ENCODE measurements at regions not wholly inside any gene's neighbourhood (a gene's known extent, or its start where the extent isn't known, plus 50 kb on each side); places are given as distances from the start of the nearest gene placed in this dataset.

DNA sequence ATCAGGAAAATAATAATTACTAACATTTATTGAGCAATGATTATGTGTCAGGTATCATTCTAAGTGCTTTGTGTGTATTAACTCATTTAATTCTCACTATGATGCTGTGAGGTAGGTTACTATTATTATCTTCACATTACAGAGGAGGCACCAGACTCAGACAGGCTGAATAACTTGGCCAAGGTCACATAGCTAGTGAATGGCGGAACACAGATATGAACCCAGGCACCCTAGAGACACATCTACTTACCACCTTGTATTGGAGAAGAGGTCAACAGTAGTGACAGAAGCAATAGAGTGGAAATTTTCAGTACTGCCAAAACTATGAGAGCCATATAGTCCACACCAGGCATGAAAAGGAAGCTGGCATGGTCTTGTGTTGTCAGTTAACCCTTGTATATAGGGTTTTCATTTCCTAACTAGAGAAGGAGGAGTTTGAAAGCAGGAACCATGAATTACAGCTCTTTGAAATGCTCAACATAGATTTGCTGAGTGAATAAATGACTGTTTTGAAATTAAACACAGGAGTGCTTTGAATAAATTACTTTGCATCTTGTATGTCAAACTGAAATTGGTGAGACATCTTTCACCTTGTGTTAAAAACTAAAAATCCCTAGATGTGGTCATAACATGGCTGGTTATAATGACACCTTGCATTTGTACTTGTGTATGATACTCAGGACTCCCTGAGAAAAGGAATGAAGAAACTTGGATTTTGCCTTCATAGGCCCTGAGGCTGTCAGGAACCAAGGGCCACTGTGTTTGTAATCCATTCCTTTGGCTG is 71.8 kb downstream of the RTL9 start:
- DNase-seq (ENCODE audit: low read depth in 2 of 3, low spot score in 1 of 3) = no peak

DNA sequence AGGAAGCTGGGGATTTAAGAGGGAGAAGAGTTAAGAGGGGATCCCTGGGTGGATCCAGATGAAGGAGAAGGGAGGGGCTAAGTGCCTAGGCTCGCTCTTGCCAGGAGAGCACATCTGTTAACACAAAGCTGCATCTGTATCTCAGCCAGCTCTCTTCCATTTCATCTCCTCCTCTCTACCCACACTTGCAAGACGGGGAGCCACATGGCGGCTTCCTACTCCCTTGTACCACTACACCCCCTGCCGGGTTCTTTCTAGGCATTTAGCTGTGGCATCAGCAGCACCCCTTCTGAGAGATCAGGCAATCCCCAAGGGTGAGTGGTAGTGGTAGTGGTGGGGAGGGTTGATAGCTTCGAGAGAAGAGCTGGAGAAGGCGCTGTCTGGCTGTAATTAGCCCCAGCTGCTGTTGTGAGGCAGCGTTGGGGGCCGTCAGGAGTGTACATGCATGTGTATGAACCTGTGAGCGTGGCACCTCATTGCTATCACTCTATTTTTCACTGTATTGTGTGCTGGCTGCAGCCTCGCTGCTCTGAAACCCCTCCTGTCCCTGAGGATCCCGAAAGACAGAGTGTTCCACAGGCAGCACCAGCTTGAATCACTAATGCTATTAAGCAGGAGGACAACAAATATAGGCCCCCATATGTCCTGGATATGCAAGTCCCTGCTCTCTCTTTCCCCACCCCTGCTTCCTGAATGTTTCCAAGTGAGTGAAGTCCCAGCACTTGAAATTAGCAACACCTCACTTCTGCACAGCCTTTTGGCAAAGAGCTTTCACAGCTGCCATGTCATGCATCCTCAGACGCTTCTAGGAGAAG is 73.7 kb downstream of the RTL9 start:
- no peak for DNase-seq (ENCODE audit: low read depth in 2 of 3, low spot score in 1 of 3)

DNA sequence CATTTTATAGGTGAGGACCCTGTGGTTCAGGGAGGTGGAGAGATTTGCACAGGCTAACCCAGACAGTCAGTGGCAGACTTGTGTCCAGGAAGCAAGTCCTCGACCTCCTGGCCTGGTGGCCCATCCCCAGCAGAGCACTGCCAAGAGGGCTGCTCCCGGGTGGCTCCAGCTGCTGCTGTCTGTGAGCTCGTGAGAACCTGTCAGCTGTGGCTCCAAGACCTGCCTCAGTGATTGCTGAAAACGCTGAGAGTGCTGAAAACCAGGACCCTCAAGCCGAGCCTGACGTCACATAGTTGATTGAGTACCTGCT is 74.2 kb downstream of the RTL9 start:
- no peak for DNase-seq (ENCODE audit: low read depth in 2 of 3, low spot score in 1 of 3)

DNA sequence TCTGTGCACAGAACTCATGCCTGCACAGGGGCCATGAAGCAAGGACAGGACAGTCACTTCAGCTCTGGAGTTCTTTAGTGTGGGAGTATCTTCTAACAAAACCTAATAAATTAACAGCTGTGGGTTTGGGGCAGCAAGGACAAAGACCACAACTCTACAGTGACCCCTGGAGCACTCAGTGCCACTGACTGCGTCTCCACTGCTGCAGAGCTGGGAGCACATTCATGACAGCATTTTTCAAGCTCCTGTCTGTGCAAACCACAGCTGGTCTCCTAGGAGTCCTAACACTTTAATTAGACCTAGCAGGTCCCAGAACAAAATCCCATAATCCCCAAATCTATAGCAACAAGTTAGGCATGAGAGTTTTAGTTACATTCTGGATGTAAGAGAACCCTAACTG is 76.5 kb downstream of the RTL9 start:
- DNase-seq (ENCODE audit: low read depth in 2 of 3, low spot score in 1 of 3) = no peak

GRCh38 chrX:110436523-110436922 is 77.9 kb downstream of the RTL9 start:
- no peak for DNase-seq (ENCODE audit: low read depth in 2 of 3, low spot score in 1 of 3)

- no peak for DNase-seq (ENCODE audit: low read depth in 2 of 3, low spot score in 1 of 3)
Observed at GRCh38 chrX:110437686-110438085, 79.0 kb downstream of the RTL9 start.

DNA sequence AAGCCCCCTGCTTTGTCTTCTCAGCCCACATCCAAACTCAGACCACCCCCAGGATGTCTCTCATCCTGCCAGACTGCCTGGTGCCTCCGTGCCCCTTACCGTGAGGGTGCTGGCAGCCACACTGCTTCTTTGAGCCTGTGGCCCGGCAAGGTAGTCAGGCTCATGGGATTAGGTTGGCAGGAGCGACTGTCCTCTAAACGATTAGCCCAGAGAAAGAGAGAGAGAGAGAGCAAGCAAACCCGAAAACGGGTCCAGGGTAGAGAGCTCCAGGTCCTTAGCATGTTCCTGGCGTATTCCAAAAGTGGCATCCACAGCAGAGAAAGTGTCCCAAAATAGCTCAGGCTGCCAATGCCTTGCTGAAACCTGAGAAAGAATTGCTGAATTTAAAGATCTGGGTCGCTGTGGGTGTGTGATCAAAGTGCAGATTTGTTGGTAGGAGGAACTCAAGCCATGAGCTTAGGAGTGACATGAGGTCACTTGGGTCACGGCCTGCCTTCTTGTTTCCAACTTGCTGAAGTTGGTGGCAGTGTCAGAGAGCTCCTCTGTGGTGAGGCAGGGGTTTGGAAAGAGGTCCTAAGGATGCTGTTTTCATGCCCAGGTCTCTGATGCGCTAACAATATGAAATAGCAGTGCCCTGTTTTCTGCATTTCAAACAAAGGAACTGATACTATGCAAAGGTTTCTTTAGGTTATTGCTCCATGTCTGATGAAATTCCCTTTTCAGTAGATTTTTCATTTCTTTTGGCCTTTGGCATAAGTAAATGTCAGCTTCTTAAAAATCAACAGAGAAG is 81.6 kb downstream of the RTL9 start:
- no peak for DNase-seq (ENCODE audit: low read depth in 2 of 3, low spot score in 1 of 3)

GRCh38 chrX:110442635-110443034 is 84.0 kb downstream of the RTL9 start:
- no peak for DNase-seq (ENCODE audit: low read depth in 2 of 3, low spot score in 1 of 3)

GRCh38 chrX:110444996-110445395 is 86.3 kb downstream of the RTL9 start:
- DNase-seq (ENCODE audit: low read depth in 2 of 3, low spot score in 1 of 3) = no peak

- DNase-seq (ENCODE audit: low read depth in 2 of 3, low spot score in 1 of 3) = no peak
Observed at GRCh38 chrX:110448459-110448858, 89.8 kb downstream of the RTL9 start.

DNA sequence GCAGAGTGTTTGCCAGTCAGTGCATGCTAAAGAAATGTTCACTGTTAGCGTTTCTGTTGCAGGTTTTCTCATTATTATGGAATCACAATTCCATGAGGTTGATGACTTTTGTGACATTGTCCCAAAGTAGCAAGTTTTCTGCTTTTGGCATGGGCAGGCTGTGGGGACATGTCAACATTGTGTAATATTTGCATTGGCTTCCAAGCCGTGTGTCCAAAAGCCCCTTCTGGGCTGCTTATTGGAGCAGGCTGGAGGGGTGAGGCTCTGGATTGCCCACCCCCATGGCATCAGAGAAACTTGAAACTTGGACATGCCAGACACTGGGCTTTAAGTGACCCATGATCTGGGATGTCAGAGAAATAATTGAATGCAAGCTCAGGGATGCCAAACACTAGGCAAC is 90.7 kb downstream of the RTL9 start:
- DNase-seq (ENCODE audit: low read depth in 2 of 3, low spot score in 1 of 3) = no peak

DNA sequence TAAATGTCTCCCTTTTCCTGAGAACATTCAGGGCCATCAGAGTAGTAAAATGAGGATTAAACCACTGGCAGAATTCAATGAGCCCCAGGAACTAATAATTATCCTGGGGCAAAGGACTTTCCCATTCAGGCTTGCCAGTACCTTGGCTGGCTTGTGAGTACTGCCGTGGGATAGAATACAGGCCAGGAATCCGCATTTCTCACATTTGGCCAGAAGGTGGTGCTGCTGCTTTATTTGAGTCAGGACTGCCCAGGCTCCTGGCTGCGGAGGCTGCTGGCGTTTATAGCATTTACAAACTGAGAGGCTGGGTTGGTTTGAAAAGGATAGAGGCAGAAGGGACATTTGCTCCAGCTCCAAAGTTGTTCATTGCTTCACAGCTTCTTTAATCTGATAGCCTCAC is 91.4 kb downstream of the RTL9 start:
- DNase-seq (ENCODE audit: low read depth in 2 of 3, low spot score in 1 of 3) = peak; percentile 16 to 73 (median 19)

- no peak for DNase-seq (ENCODE audit: low read depth in 2 of 3, low spot score in 1 of 3)
Observed at GRCh38 chrX:110454336-110454735, 95.7 kb downstream of the RTL9 start.

DNA sequence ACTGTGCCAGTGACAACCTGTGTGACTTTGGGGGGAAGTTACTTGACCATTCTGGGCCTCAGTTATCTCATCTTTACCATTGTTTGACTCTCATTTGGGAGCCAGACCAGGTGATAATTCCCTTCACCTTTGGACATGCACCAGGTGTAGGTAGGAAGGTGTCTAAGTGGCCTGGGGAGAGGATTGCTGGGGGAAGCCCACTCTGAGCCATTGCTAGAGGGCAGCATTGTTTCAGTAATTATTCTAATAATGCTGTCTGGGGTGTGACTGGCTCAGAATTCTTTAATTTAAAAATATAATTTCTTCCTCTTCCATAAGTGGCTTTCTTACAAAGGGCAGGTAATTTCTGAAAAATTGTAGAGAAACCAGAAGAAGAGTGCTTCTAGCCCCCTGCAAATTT is 104.3 kb downstream of the RTL9 start:
- no peak for DNase-seq (ENCODE audit: low read depth in 2 of 3, low spot score in 1 of 3)

DNA sequence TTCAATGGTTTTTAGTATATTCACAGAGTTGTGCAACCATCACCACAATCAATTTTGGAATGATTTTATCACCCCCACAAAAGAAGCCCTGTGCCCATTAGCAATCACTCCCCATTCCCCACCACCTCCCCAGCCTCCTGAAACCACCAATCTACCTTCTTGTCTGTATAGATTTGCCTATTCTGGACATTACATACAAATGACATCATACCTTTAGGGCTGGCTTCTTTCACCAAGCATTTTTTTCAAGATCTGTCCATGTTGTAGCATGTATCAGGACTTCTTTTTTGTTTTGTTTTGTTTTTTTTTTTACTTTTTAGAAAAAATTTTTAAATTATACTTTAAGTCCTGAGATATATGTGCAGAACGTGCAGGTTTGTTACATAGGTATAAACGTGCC is 108.1 kb downstream of the RTL9 start:
- no peak for DNase-seq (ENCODE audit: low read depth in 2 of 3, low spot score in 1 of 3)

DNA sequence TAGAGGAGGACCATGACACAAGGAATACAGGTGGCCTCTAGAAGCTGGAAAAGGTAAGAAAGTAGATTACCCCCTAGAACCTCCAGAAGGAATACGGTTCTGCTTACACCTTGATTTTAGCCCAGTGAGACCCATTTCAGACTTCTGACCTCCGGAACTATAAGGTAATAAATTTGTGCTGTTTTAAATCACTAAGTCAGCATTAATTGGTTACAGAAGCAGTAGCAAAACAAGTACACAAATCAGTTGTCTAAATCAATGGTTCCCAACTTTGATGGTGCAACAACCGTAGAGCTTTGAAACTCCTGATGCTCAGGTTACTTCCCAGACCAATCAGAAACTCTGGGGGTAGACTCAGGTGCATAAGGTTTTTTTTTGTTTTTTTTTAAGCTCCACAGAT is 113.6 kb downstream of the RTL9 start:
- no peak for DNase-seq (ENCODE audit: low read depth in 2 of 3, low spot score in 1 of 3)

GRCh38 chrX:110477593-110478228 is 119.1 kb downstream of the RTL9 start:
- no peak for DNase-seq (ENCODE audit: low read depth in 2 of 3, low spot score in 1 of 3)

DNA sequence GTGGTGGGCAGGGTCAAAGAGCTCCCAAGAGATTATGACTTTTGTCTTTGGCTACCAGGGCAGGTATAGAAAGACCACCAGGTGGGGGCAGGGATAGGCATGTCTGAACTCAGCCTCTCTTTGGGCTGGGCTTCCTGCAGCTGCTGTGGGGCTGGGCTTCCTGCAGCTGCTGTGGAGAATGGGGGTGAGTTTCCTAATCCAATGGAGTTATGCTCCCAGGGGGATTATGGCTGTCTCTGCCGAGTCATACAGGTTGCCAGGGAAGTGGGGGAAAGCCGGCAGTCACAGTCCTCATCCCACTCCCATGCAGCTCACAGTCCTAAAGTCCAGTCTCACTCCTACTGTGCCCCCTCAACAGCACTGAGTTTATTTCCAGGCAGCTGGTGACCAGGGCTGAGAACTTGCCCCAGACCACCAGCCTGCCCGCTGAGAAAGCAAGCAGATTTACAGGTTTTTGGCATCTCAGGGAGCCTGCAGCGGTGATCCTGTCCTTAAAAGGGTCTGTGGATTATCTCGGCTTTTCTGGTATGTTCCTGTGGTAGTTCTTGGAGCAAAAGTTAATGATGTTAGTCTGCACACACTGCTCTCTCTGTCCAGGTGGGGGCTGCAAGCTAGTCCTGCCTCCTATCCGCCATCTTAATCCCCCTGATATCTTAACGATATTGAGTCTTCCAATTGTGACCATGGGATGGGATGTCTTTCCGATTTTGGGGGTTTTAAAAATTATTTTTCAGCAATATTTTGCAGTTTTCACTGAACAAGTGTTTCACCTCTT is 133.4 kb downstream of the RTL9 start:
- no peak for DNase-seq (ENCODE audit: low read depth in 2 of 3, low spot score in 1 of 3)

DNA sequence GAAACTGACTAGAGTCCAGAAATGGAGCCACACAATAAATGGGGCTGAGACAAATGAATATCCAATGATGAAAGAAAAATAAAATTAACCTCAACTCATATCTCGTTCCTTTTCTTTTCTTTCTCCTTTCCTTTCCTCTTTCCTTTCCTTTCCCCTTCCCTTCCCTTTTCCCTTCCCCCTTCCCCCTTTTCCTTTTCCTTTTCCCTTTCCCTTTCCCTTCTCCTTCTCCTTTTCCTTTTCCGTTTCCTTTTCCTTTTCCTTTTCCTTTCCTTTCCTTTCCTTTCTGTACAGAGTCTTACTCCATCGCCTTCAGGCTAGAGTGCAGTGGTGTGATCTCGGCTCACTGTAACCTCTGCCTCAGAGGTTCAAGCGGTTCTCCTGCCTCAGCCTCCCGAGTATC is 146.3 kb downstream of the RTL9 start:
- DNase-seq (ENCODE audit: low read depth in 2 of 3, low spot score in 1 of 3) = no peak

GRCh38 chrX:110509755-110510532 is 151.3 kb downstream of the RTL9 start:
- no peak for DNase-seq (ENCODE audit: low read depth in 2 of 3, low spot score in 1 of 3)

Data from stimulated activated CD4-positive, alpha-beta T cell treated with anti-CD3 and anti-CD28 coated beads, Interleukin-12 subunit alpha, Interleukin-12 subunit beta, amount 100 ng/mL, for 48 hours (primary cell).